Endothelial cell of umbilical vein (primary cell): ENCODE measurements at regions not wholly inside any gene's neighbourhood (a gene's known extent, or its start where the extent isn't known, plus 50 kb on each side); places are given as distances from the start of the nearest gene placed in this dataset.
"Not testable (repeated sequence)": the region's sequence is repeated elsewhere in the genome, so short reads cannot be mapped to it uniquely, and the experiment has no call there.

Source experiments
- EZH2 ChIP-seq: IDR thresholded peaks from 2 replicates; pipeline ENCODE4 v1.6.1; 2012; ENCODE audit warnings: borderline replicate concordance, low read depth, mild to moderate bottlenecking, moderate library complexity, low read length, inconsistent platforms; ENCODE audit not compliant: severe bottlenecking
- FOS ChIP-seq: IDR thresholded peaks from 2 replicates; pipeline ENCODE4 v1.6.1; 2011; ENCODE audit warnings: mild to moderate bottlenecking, low read length, moderate library complexity, borderline replicate concordance; ENCODE audit not compliant: insufficient read depth
- GATA2 ChIP-seq: IDR thresholded peaks from 2 replicates; pipeline ENCODE4 v1.7.0; 2011; ENCODE audit warnings: low read depth, mild to moderate bottlenecking, moderate library complexity, mixed read lengths, low read length; ENCODE audit not compliant: insufficient read length, insufficient read depth
- JUN ChIP-seq: IDR thresholded peaks from 2 replicates; pipeline ENCODE4 v1.6.1; 2011; ENCODE audit warnings: borderline replicate concordance, low read depth; ENCODE audit not compliant: insufficient read length, insufficient read depth
- MAX ChIP-seq: IDR thresholded peaks from 2 replicates; pipeline ENCODE4 v1.6.1; 2011; ENCODE audit not compliant: insufficient read depth, insufficient read length
- MYC ChIP-seq: IDR thresholded peaks from one replicate; pipeline ENCODE4 v1.6.1; 2011; ENCODE audit warnings: mild to moderate bottlenecking, low read depth, low read length
- POLR2A ChIP-seq: IDR thresholded peaks from 2 replicates; pipeline ENCODE4 v1.6.1; 2012; ENCODE audit warnings: low read depth, mild to moderate bottlenecking, control low read depth, low read length
- POLR2AphosphoS5 ChIP-seq: IDR thresholded peaks from 2 replicates; pipeline ENCODE4 v1.6.1; 2012; ENCODE audit warnings: low read depth, mild to moderate bottlenecking, control low read depth, low read length, moderate library complexity; ENCODE audit not compliant: insufficient read depth
- TF ChIP-seq, protein P1 (sequence below), 2 donors: IDR thresholded peaks; 1 replicate in 1 of 2; 2 replicates in 1 of 2; pipeline ENCODE4 v1.5.1; 2011; ENCODE audit warnings: low read length in 2 of 2, mild to moderate bottlenecking in 2 of 2, moderate library complexity in 2 of 2, control low read depth in 1 of 2, inconsistent platforms in 1 of 2, low read depth in 1 of 2; ENCODE audit not compliant: insufficient read depth in 1 of 2; ENCODE audit errors: extremely low read depth in 1 of 2

- TF ChIP-seq, protein P1, sequence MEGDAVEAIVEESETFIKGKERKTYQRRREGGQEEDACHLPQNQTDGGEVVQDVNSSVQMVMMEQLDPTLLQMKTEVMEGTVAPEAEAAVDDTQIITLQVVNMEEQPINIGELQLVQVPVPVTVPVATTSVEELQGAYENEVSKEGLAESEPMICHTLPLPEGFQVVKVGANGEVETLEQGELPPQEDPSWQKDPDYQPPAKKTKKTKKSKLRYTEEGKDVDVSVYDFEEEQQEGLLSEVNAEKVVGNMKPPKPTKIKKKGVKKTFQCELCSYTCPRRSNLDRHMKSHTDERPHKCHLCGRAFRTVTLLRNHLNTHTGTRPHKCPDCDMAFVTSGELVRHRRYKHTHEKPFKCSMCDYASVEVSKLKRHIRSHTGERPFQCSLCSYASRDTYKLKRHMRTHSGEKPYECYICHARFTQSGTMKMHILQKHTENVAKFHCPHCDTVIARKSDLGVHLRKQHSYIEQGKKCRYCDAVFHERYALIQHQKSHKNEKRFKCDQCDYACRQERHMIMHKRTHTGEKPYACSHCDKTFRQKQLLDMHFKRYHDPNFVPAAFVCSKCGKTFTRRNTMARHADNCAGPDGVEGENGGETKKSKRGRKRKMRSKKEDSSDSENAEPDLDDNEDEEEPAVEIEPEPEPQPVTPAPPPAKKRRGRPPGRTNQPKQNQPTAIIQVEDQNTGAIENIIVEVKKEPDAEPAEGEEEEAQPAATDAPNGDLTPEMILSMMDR (IDR thresholded peaks at IDR 0.05; ENCODE audit: extremely low read depth in 1 of 2, insufficient read depth in 1 of 2, low read depth in 1 of 2, low read length in 2 of 2) = not testable (repeated sequence)
- TF ChIP-seq EZH2, POLR2A, MAX, POLR2AphosphoS5, JUN, GATA2, FOS, MYC: not testable (repeated sequence)
Observed at GRCh38 chr2:16024628-16025027, 84.3 kb downstream of the MYCN start.
